ENCODE measurements at regions not wholly inside any gene's neighbourhood (a gene's known extent, or its start where the extent isn't known, plus 50 kb on each side); places are given as distances from the start of the nearest gene placed in this dataset.

DNA sequence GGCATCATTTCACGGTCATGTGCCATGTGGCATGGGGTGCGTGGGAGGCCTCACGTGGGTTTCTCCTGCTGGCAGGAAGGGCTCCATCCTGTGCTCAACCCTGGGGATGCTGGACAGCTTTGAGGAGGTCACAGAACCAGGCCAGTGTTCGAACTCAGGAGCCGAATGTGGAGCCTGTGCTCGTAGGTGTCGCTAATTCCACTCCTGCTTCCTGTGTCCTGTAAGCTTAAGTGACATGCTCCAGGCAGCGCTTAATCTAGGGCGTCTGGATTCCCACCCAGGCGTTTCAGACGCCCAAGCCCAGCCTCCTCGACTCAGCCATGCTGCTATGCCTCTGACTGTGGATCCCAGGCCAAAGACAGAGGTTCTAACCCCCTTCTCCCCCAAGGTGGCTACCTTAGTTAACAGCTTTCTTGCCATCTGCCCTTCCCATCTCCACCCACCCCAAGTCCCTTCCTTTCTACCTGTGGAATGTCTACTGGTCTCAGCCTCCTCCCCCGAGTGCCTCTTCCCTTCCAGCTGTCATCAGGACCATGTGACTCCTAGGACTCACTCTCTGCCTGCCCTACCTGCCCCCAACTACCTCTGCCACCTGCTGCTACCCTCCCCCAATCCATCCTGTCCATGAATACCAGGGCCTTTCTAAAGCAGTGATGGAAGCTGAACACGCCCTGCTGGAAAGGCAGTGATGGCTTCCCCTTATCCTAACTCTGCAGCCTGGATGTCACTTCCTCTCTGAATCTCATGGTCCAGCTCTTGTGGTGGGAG is 255.1 kb downstream of the CDH26 start:
- H3K4me1 ChIP-seq: no peaks in the 10 kb centered on the region
- no peak overlapping the region for H3K4me3 ChIP-seq
- no peak overlapping the region for H3K4me3 Mint-ChIP-seq
- peaks cover 5% of the 10 kb centered on the region for H3K27me3 Mint-ChIP-seq (ENCODE audit: insufficient read depth, low read depth)
- DNase-seq (ENCODE audit: low spot score): no peak
- no peak overlapping the region for H3K4me2 ChIP-seq
- H3K9me3 ChIP-seq (ENCODE audit: low read depth): no peaks in the 10 kb centered on the region
- H3K4me1 Mint-ChIP-seq: peaks cover 30% of the 10 kb centered on the region
- no peak overlapping the region for H2AFZ ChIP-seq (replicated peaks)
- H3K27ac ChIP-seq: no peak overlapping the region
- H3K9ac ChIP-seq: no peak overlapping the region
- no peaks in the 10 kb centered on the region for H3K27me3 ChIP-seq
- H3K79me2 ChIP-seq (ENCODE audit: low read depth): no peaks in the 10 kb centered on the region
- no peaks in the 10 kb centered on the region for H3K9me3 Mint-ChIP-seq
- H3F3A ChIP-seq (ENCODE audit: low read depth): no peaks in the 10 kb centered on the region
- no peak overlapping the region for H3K27ac Mint-ChIP-seq
- TF ChIP-seq EZH2phosphoT487 (IDR thresholded peaks at IDR 0.05): no peak
- TF ChIP-seq, protein P1, sequence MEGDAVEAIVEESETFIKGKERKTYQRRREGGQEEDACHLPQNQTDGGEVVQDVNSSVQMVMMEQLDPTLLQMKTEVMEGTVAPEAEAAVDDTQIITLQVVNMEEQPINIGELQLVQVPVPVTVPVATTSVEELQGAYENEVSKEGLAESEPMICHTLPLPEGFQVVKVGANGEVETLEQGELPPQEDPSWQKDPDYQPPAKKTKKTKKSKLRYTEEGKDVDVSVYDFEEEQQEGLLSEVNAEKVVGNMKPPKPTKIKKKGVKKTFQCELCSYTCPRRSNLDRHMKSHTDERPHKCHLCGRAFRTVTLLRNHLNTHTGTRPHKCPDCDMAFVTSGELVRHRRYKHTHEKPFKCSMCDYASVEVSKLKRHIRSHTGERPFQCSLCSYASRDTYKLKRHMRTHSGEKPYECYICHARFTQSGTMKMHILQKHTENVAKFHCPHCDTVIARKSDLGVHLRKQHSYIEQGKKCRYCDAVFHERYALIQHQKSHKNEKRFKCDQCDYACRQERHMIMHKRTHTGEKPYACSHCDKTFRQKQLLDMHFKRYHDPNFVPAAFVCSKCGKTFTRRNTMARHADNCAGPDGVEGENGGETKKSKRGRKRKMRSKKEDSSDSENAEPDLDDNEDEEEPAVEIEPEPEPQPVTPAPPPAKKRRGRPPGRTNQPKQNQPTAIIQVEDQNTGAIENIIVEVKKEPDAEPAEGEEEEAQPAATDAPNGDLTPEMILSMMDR (IDR thresholded peaks at IDR 0.05): no peak
- no peak for TF ChIP-seq EZH2 (IDR thresholded peaks at IDR 0.05)
- H3K36me3 ChIP-seq: no peaks in the 10 kb centered on the region
- H3K36me3 Mint-ChIP-seq: no peaks in the 10 kb centered on the region
- no peaks in the 10 kb centered on the region for H4K20me1 ChIP-seq (ENCODE audit: low read depth)

DNA sequence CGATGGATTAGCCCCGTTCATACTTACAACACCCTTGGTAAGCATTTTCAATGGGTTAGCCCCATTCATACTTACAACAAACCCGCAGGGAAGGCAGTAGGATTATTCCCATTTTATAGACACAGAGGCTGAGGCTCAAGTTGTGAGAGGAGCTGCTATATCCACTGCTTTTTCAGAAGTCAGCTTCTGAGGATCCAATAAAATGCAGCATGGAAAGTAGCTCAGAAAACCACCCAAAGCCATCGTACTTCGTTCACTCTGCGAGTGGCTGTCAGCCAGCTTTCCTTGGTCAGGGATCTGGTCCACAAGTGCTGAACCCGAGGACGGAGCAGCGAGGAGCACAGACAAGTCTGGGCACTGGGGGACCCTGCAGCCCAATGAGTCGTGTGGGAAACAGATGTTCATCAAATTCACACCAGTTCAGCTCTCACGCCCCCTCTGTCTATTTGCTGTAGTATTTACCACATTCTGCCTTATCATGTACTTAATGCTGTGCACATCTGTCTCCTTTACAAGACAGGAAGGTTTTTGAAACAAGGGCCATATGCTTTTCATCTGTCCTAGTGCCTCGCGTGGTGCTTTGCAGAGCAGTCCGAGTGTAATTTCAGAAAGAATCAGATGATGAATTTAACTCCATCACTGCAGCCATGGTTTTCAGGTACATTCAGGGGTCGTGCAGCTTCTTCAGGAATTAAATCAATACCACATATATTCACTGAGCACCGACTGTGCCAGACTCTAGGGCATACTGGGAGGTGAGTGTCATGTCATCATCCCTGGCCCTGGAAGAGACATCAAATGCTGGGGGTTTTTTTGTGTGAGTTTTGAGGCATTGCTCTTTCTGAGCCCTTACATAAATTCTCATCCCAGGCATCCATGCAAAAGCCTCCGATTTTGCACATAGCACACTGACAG is 256.9 kb downstream of the CDH26 start:
- no peaks in the 10 kb centered on the region for H4K20me1 ChIP-seq (ENCODE audit: low read depth)
- H3K36me3 Mint-ChIP-seq: no peaks in the 10 kb centered on the region
- peaks cover 35% of the 10 kb centered on the region for H3K4me1 Mint-ChIP-seq
- H3F3A ChIP-seq (ENCODE audit: low read depth): no peaks in the 10 kb centered on the region
- no peaks in the 10 kb centered on the region for H3K79me2 ChIP-seq (ENCODE audit: low read depth)
- no peak overlapping the region for H3K27ac ChIP-seq
- H3K27me3 Mint-ChIP-seq (ENCODE audit: insufficient read depth, low read depth): peaks cover 3% of the 10 kb centered on the region
- no peak overlapping the region for H3K4me3 Mint-ChIP-seq
- no peak overlapping the region for H3K4me2 ChIP-seq
- H3K9me3 Mint-ChIP-seq: no peaks in the 10 kb centered on the region
- H3K4me3 ChIP-seq: no peak overlapping the region
- H3K36me3 ChIP-seq: no peaks in the 10 kb centered on the region
- no peaks in the 10 kb centered on the region for H3K4me1 ChIP-seq
- TF ChIP-seq EZH2phosphoT487 (IDR thresholded peaks at IDR 0.05): no peak
- TF ChIP-seq EZH2 (IDR thresholded peaks at IDR 0.05): no peak
- TF ChIP-seq, protein P1 (IDR thresholded peaks at IDR 0.05): no peak
- H3K9me3 ChIP-seq (ENCODE audit: low read depth): no peaks in the 10 kb centered on the region
- no peak overlapping the region for H3K9ac ChIP-seq
- no peaks in the 10 kb centered on the region for H3K27me3 ChIP-seq
- H3K27ac Mint-ChIP-seq: no peak overlapping the region
- H2AFZ ChIP-seq (replicated peaks): no peak overlapping the region
- no peak for DNase-seq (ENCODE audit: low spot score)

DNA sequence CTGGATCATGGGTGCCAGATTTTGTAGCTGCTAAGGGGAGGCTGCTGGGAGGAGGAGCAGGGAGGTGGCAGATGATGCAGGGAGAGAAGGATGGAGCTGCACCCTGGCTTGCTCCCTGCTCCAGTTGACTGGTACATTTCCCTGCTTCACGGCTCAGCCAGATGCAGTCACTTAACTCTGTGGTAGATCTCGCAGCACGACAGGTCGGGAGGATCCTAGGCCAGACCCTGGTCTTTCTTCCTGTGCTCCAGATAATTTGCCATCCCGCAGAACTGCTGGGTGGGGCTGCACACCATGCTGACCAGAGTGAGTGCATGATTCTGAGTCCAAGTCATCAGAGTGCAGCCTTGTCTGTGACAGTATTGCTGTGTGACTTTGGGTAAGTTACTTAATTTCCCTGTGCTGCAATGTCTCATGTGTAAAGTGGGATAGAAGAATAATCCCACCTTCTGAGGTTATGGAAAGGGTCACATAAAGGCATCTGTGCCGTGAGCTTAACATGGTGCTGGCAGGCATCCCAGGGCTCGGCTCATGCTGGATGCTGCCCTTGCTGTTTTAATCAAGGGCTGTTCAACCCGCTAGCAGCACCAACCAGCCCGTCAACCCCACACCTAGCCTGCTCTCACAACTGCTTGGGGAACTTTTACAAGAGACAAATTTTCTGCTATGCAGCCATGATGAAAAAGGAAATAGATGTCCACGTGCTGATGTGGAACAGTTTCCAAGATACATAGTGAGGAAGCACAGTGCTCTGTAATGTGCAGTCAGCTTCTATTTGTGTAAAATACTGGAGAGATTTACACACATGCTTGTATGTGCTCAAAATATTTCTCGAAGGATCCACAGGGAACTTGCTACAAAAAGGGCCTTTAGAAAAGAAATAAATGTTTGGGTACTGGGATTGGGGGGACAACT is 257.9 kb downstream of the CDH26 start:
- no peak for DNase-seq (ENCODE audit: low spot score)
- H3K4me1 Mint-ChIP-seq: peaks cover 33% of the 10 kb centered on the region
- Histone ChIP-seq H3K79me2 (ENCODE audit: low read depth) (no peaks in the 10 kb centered on the region), H3K27ac (no peak overlapping the region), H3K9me3 (ENCODE audit: low read depth) (no peaks in the 10 kb centered on the region), H3K4me3 (no peak overlapping the region), H3K4me1 (no peaks in the 10 kb centered on the region), H2AFZ (replicated peaks) (no peak overlapping the region), H3K36me3 (no peaks in the 10 kb centered on the region), H3F3A (ENCODE audit: low read depth) (no peaks in the 10 kb centered on the region), H4K20me1 (ENCODE audit: low read depth) (no peaks in the 10 kb centered on the region), H3K27me3 (no peaks in the 10 kb centered on the region), H3K4me2 (no peak overlapping the region), H3K9ac (no peak overlapping the region)
- no peak overlapping the region for H3K4me3 Mint-ChIP-seq
- no peaks in the 10 kb centered on the region for H3K9me3 Mint-ChIP-seq
- TF ChIP-seq EZH2phosphoT487 (IDR thresholded peaks at IDR 0.05) (no peak), EZH2 (IDR thresholded peaks at IDR 0.05) (no peak)
- TF ChIP-seq, protein P1 (IDR thresholded peaks at IDR 0.05): no peak
- H3K36me3 Mint-ChIP-seq: no peaks in the 10 kb centered on the region
- peaks cover 3% of the 10 kb centered on the region for H3K27me3 Mint-ChIP-seq (ENCODE audit: insufficient read depth, low read depth)
- H3K27ac Mint-ChIP-seq: peak overlapping the region; percentile 53
